OCI-LY7 (cell line): ENCODE measurements at regions not wholly inside any gene's neighbourhood (a gene's known extent, or its start where the extent isn't known, plus 50 kb on each side); places are given as distances from the start of the nearest gene placed in this dataset.

Experiments
- BruUV-seq: library from RNA; stranded (reverse); fragments of 400-500 nt; replicated peaks from 2 replicates; lab custom pipeline; 2021; lab: Mats Ljungman, UMichigan
- CTCF ChIA-PET: fragments of 300-600 bp; sonication (Branson Sonifier 250); formaldehyde crosslinking; loops from one replicate; lab custom pipeline; 2022; ENCODE audit warnings: antibody characterized with exemption; ENCODE audit not compliant: unreplicated experiment; lab: Charles Lee
- POLR2A ChIA-PET: fragments of 300-600 bp; sonication (Branson Sonifier 250); formaldehyde crosslinking; loops from one replicate; lab custom pipeline; 2022; ENCODE audit warnings: antibody characterized with exemption; lab: Charles Lee
- DNase-seq: peaks from one replicate; pipeline ENCODE4 v3.0.0-alpha.2; 2015; ENCODE audit warnings: low spot score
- H2AFZ ChIP-seq: fragments of 200-600 bp; sonication (generic), shearing (Covaris generic); 2 replicates; pipeline ENCODE4 v1.6.1; 2014; ENCODE audit warnings: mild to moderate bottlenecking, antibody characterized with exemption, low read length, moderate library complexity
- H3K27ac ChIP-seq: fragments of 200-600 bp; sonication (generic); 2 replicates; pipeline ENCODE4 v1.5.1; 2014; ENCODE audit warnings: mixed run types, low read depth, mild to moderate bottlenecking, moderate library complexity, low read length, inconsistent platforms; ENCODE audit not compliant: poor library complexity, severe bottlenecking
- H3K36me3 ChIP-seq: fragments of 200-600 bp; sonication (generic); 2 replicates; pipeline ENCODE4 v1.6.1; 2014; ENCODE audit warnings: mild to moderate bottlenecking, antibody characterized with exemption, low read length, moderate library complexity, mixed read lengths; ENCODE audit not compliant: insufficient read depth
- H3K4me1 ChIP-seq: fragments of 200-600 bp; sonication (generic); 2 replicates; pipeline ENCODE4 v1.5.1; 2014; ENCODE audit warnings: mild to moderate bottlenecking, low read length; ENCODE audit not compliant: insufficient read depth, poor library complexity, severe bottlenecking
- H3K4me2 ChIP-seq: fragments of 200-600 bp; sonication (generic); 2 replicates; pipeline ENCODE4 v1.6.1; 2014; ENCODE audit warnings: mild to moderate bottlenecking, low read length
- H3K4me3 ChIP-seq: fragments of 200-600 bp; sonication (generic); 2 replicates; pipeline ENCODE4 v1.5.1; 2014; ENCODE audit warnings: mild to moderate bottlenecking, low read depth, low read length; ENCODE audit not compliant: poor library complexity, severe bottlenecking
- H3K79me2 ChIP-seq: fragments of 200-600 bp; sonication (generic); 2 replicates; pipeline ENCODE4 v1.6.1; 2016; ENCODE audit warnings: low read depth, mild to moderate bottlenecking, low read length, moderate library complexity, mixed read lengths; ENCODE audit not compliant: insufficient read depth
- H3K9me2 ChIP-seq: fragments of 200-600 bp; sonication (generic); 2 replicates; pipeline ENCODE4 v1.6.1; 2016; ENCODE audit warnings: mild to moderate bottlenecking, low read length, mixed read lengths; ENCODE audit not compliant: insufficient read depth
- H3K9me3 ChIP-seq: fragments of 200-600 bp; sonication (generic); 2 replicates; pipeline ENCODE4 v1.6.1; 2014; ENCODE audit warnings: mild to moderate bottlenecking, mixed run types, low read length, mixed read lengths
- H4K20me1 ChIP-seq: fragments of 200-600 bp; sonication (generic); 2 replicates; pipeline ENCODE4 v1.6.1; 2014; ENCODE audit warnings: mild to moderate bottlenecking, antibody characterized with exemption, low read length, moderate library complexity, mixed read lengths; ENCODE audit not compliant: insufficient read depth
- CTCF ChIP-seq: fragments of 200-600 bp; sonication (generic); conservative IDR thresholded peaks from 2 replicates; pipeline ENCODE4 v1.5.1; 2014; ENCODE audit warnings: mild to moderate bottlenecking, antibody characterized with exemption, low read length, moderate library complexity, mixed read lengths
- EZH2phosphoT487 ChIP-seq: fragments of 200-600 bp; sonication (generic); IDR thresholded peaks from 2 replicates; pipeline ENCODE4 v1.6.1; 2018; ENCODE audit warnings: low read depth, borderline replicate concordance, mild to moderate bottlenecking, mixed run types, antibody characterized with exemption, low read length, moderate library complexity, mixed read lengths
- intact Hi-C: fragments of 100-400 bp; cut with micrococcal nuclease; formaldehyde crosslinking; loops from one replicate; pipeline ENCODE4 v1.10.0; 2022; ENCODE audit not compliant: unreplicated experiment

- BruUV-seq, result no TSS peak
- Histone ChIP-seq H3K79me2 (no peaks in the 10 kb centered on the region), H3K9me2 (no peaks in the 10 kb centered on the region), H3K9me3 (no peaks in the 10 kb centered on the region), H2AFZ (no peak overlapping the region), H3K4me1 (no peaks in the 10 kb centered on the region), H4K20me1 (no peaks in the 10 kb centered on the region), H3K4me3 (no peak overlapping the region), H3K4me2 (no peak overlapping the region), H3K36me3 (no peaks in the 10 kb centered on the region), H3K27ac (no peak overlapping the region)
- CTCF ChIA-PET, result no interaction called here
- POLR2A ChIA-PET, result no interaction called here
- intact Hi-C loops, result no loop called here
- TF ChIP-seq CTCF (no peak), EZH2phosphoT487 (no peak)
- no peak for DNase-seq
These were observed 997.3 kb downstream of the REEP3 start for GRCh38 chr10:64518456-64518855.

GRCh38 chr10:64519427-64519826, 998.2 kb downstream of the REEP3 start:
- Histone ChIP-seq H3K36me3 (no peaks in the 10 kb centered on the region), H3K4me3 (no peak overlapping the region), H3K4me2 (no peak overlapping the region), H4K20me1 (no peaks in the 10 kb centered on the region), H3K9me2 (no peaks in the 10 kb centered on the region), H3K79me2 (no peaks in the 10 kb centered on the region), H2AFZ (no peak overlapping the region), H3K4me1 (no peaks in the 10 kb centered on the region), H3K9me3 (no peaks in the 10 kb centered on the region), H3K27ac (no peak overlapping the region)
- DNase-seq, result no peak
- POLR2A ChIA-PET, result no interaction called here
- BruUV-seq, result no TSS peak
- CTCF ChIA-PET, result no interaction called here
- intact Hi-C loops, result no loop called here
- no peak for TF ChIP-seq EZH2phosphoT487
- TF ChIP-seq CTCF, result no peak

- intact Hi-C loops, result no loop called here
- H3K9me2 ChIP-seq, result no peaks in the 10 kb centered on the region
- H3K4me3 ChIP-seq, result no peak overlapping the region
- no peaks in the 10 kb centered on the region for H3K9me3 ChIP-seq
- no peak for TF ChIP-seq EZH2phosphoT487
- H3K27ac ChIP-seq, result no peak overlapping the region
- H4K20me1 ChIP-seq, result no peaks in the 10 kb centered on the region
- H3K79me2 ChIP-seq, result no peaks in the 10 kb centered on the region
- H2AFZ ChIP-seq, result no peak overlapping the region
- no peaks in the 10 kb centered on the region for H3K36me3 ChIP-seq
- no TSS peak for BruUV-seq
- ChIA-PET CTCF (no interaction called here), POLR2A (no interaction called here)
- no peaks in the 10 kb centered on the region for H3K4me1 ChIP-seq
- no peak overlapping the region for H3K4me2 ChIP-seq
- no peak for DNase-seq
These were observed 998.6 kb downstream of the REEP3 start for GRCh38 chr10:64519831-64520230.
